ENCODE measurements at regions not wholly inside any gene's neighbourhood (a gene's known extent, or its start where the extent isn't known, plus 50 kb on each side); places are given as distances from the start of the nearest gene placed in this dataset.

DNA sequence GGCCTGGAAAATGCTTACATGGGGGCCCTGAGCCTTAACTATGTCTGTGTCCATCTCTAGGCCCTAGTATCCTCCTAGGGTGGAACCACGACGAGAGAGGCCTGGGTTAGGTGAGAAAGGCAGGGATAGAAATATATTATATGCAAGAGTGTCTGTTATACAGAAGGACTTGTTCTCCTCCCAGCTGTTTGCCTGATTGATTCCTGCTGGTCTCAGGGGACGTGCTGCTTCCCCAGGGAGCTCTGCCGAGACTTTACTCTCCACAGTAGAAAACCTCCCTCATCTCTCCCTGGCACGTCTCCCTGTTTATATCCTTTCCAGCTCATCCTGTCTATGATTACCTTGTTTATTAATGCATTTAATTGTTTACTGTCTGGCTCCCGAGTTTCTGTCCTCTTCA lies 132.6 kb downstream of the MIAT start:
- no peak for DNase-seq (ENCODE audit: extremely low spot score in 2 of 2)
- Histone ChIP-seq H3K9me3 (no peaks in the 10 kb centered on the region), H3K36me3 (peaks cover 0 to 10% of the 10 kb centered on the region in 2 donors), H3K27ac (no peak overlapping the region), H3K4me1 (no peaks in the 10 kb centered on the region), H3K27me3 (no peaks in the 10 kb centered on the region), H3K4me3 (no peak overlapping the region)
- intact Hi-C loops (cut with DNase I): no loop called here
- TF ChIP-seq, protein P1, sequence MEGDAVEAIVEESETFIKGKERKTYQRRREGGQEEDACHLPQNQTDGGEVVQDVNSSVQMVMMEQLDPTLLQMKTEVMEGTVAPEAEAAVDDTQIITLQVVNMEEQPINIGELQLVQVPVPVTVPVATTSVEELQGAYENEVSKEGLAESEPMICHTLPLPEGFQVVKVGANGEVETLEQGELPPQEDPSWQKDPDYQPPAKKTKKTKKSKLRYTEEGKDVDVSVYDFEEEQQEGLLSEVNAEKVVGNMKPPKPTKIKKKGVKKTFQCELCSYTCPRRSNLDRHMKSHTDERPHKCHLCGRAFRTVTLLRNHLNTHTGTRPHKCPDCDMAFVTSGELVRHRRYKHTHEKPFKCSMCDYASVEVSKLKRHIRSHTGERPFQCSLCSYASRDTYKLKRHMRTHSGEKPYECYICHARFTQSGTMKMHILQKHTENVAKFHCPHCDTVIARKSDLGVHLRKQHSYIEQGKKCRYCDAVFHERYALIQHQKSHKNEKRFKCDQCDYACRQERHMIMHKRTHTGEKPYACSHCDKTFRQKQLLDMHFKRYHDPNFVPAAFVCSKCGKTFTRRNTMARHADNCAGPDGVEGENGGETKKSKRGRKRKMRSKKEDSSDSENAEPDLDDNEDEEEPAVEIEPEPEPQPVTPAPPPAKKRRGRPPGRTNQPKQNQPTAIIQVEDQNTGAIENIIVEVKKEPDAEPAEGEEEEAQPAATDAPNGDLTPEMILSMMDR (IDR thresholded peaks at IDR 0.05): no peak
- TF ChIP-seq POLR2A (IDR thresholded peaks at IDR 0.05) (no peak), POLR2AphosphoS5 (IDR thresholded peaks at IDR 0.05; ENCODE audit: insufficient read depth in 1 of 2, low read depth in 1 of 2) (no peak)

GRCh38 chr22:26792522-26792921 lies 135.1 kb downstream of the MIAT start:
- no peaks in the 10 kb centered on the region for H3K4me1 ChIP-seq
- intact Hi-C loops (cut with DNase I): no loop called here
- no peak overlapping the region for H3K27ac ChIP-seq
- H3K27me3 ChIP-seq: no peaks in the 10 kb centered on the region
- H3K4me3 ChIP-seq: no peak overlapping the region
- DNase-seq (ENCODE audit: extremely low spot score in 2 of 2): no peak
- H3K36me3 ChIP-seq: peaks cover 0 to 10% of the 10 kb centered on the region in 2 donors
- no peaks in the 10 kb centered on the region for H3K9me3 ChIP-seq
- TF ChIP-seq, protein P1 (IDR thresholded peaks at IDR 0.05): no peak
- no peak for TF ChIP-seq POLR2A (IDR thresholded peaks at IDR 0.05)
- no peak for TF ChIP-seq POLR2AphosphoS5 (IDR thresholded peaks at IDR 0.05; ENCODE audit: insufficient read depth in 1 of 2, low read depth in 1 of 2)

GRCh38 chr22:26796785-26797184 lies 139.4 kb downstream of the MIAT start:
- no peaks in the 10 kb centered on the region for H3K27me3 ChIP-seq
- no peak overlapping the region for H3K4me3 ChIP-seq
- H3K4me1 ChIP-seq: no peaks in the 10 kb centered on the region
- DNase-seq (ENCODE audit: extremely low spot score in 2 of 2): no peak
- TF ChIP-seq POLR2AphosphoS5 (IDR thresholded peaks at IDR 0.05; ENCODE audit: insufficient read depth in 1 of 2, low read depth in 1 of 2) (no peak), POLR2A (IDR thresholded peaks at IDR 0.05) (no peak)
- TF ChIP-seq, protein P1 (IDR thresholded peaks at IDR 0.05): no peak
- H3K36me3 ChIP-seq: no peaks in the 10 kb centered on the region
- H3K9me3 ChIP-seq: no peaks in the 10 kb centered on the region
- H3K27ac ChIP-seq: no peak overlapping the region
- intact Hi-C loops (cut with DNase I): no loop called here

- Histone ChIP-seq H3K36me3 (no peaks in the 10 kb centered on the region), H3K4me3 (no peak overlapping the region), H3K4me1 (no peaks in the 10 kb centered on the region), H3K27ac (no peak overlapping the region), H3K9me3 (no peaks in the 10 kb centered on the region), H3K27me3 (no peaks in the 10 kb centered on the region)
- intact Hi-C loops (cut with DNase I): no loop called here
- TF ChIP-seq POLR2AphosphoS5 (IDR thresholded peaks at IDR 0.05; ENCODE audit: insufficient read depth in 1 of 2, low read depth in 1 of 2): no peak
- TF ChIP-seq, protein P1 (IDR thresholded peaks at IDR 0.05): no peak
- no peak for DNase-seq (ENCODE audit: extremely low spot score in 2 of 2)
Measured at GRCh38 chr22:26797910-26798309, 140.5 kb downstream of the MIAT start.

DNA sequence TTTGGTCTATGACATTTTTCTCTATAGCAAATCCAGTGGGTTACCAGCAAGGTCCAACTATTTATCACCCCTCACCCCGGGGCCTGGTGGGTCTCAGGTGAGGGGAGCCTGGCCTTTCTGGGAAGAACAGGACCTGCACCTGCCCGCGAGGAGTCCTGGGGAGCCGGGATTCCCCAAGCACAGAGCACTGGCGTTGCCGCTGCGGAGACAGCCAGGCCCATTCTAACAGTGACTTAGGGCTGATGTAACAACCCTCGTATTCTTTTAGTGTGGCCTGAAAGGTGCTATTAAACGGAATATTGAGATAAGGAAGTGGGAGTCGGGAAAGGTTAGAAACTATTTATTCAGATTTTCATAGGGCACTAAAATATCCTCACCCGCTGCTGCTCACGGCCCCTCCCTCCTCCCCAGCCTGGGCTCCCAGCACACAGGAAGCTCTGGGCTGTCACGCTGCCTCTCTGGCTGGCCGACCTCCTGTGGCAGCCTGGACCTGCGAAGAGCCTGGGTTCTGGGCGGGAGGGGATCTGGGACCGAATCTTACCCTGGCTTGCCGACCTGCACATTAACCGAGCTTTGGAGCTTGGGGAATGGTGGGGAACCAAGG lies 141.2 kb downstream of the MIAT start:
- H3K4me1 ChIP-seq: no peaks in the 10 kb centered on the region
- TF ChIP-seq POLR2AphosphoS5 (IDR thresholded peaks at IDR 0.05; ENCODE audit: insufficient read depth in 1 of 2, low read depth in 1 of 2): no peak
- TF ChIP-seq, protein P1 (IDR thresholded peaks at IDR 0.05): no peak
- H3K27ac ChIP-seq: no peak overlapping the region
- intact Hi-C loops (cut with DNase I): no loop called here
- no peaks in the 10 kb centered on the region for H3K36me3 ChIP-seq
- no peak for DNase-seq (ENCODE audit: extremely low spot score in 2 of 2)
- no peaks in the 10 kb centered on the region for H3K9me3 ChIP-seq
- no peaks in the 10 kb centered on the region for H3K27me3 ChIP-seq
- H3K4me3 ChIP-seq: no peak overlapping the region

Measured in vagina (tissue), 2 donors.